H1 (cell line): ENCODE measurements at regions not wholly inside any gene's neighbourhood (a gene's known extent, or its start where the extent isn't known, plus 50 kb on each side); places are given as distances from the start of the nearest gene placed in this dataset.

Source experiments
- CTCF ChIA-PET: fragments of 300-600 bp; sonication (Branson Sonifier 250); formaldehyde crosslinking; loops from one replicate; lab custom pipeline; 2021; ENCODE audit not compliant: partially characterized antibody; lab: Charles Lee
- POLR2A ChIA-PET: fragments of 300-600 bp; sonication (Branson Sonifier 250); formaldehyde crosslinking; loops from one replicate; lab custom pipeline; 2021; ENCODE audit warnings: inconsistent platforms; ENCODE audit not compliant: partially characterized antibody; lab: Charles Lee
- DNase-seq, 2 experiments: peaks; one replicate each; pipeline versions ENCODE4 v3.0.0 to v3.0.0-alpha.2; 2010 to 2022; ENCODE audit warnings: low spot score in 2 of 2, low read depth in 1 of 2, mixed read lengths in 1 of 2
- FAIRE-seq: peaks from 2 replicates; lab custom pipeline; 2011; peaks lifted over from hg19 to GRCh38; lab: Jason Lieb, UNC
- H2AFZ ChIP-seq: 2 replicates; pipeline ENCODE4 v1.8.1; 2012; ENCODE audit warnings: low read length, inconsistent platforms
- H2AK5ac ChIP-seq: 2 replicates; pipeline ENCODE4 v1.6.1; 2013; ENCODE audit warnings: low read depth, low read length
- H2BK120ac ChIP-seq: replicated peaks from 2 replicates; pipeline ENCODE3; 2013; ENCODE audit warnings: low read depth, low read length, inconsistent platforms
- H2BK12ac ChIP-seq: 2 replicates; pipeline ENCODE4 v1.6.1; 2013; ENCODE audit warnings: low read depth, low read length
- H2BK15ac ChIP-seq: 2 replicates; pipeline ENCODE4 v1.6.1; 2013; ENCODE audit warnings: low read length
- H2BK20ac ChIP-seq: 2 replicates; pipeline ENCODE4 v1.6.1; 2013; ENCODE audit warnings: low read length
- H2BK5ac ChIP-seq: 2 replicates; pipeline ENCODE4 v1.6.1; 2013; ENCODE audit warnings: low read depth, low read length
- H3K14ac ChIP-seq: 2 replicates; pipeline ENCODE4 v1.6.1; 2013; ENCODE audit warnings: inconsistent platforms; ENCODE audit not compliant: insufficient read length
- H3K18ac ChIP-seq: 2 replicates; pipeline ENCODE4 v1.6.1; 2013; ENCODE audit warnings: low read length; ENCODE audit errors: extremely low read depth
- H3K23ac ChIP-seq: 2 replicates; pipeline ENCODE4 v1.6.1; 2013; ENCODE audit warnings: inconsistent platforms; ENCODE audit not compliant: insufficient read length
- H3K23me2 ChIP-seq: 2 replicates; pipeline ENCODE4 v1.6.1; 2013; ENCODE audit warnings: low read depth, low read length
- H3K27ac ChIP-seq: 2 replicates; pipeline ENCODE4 v1.6.1; 2011; ENCODE audit warnings: low read depth, low read length, inconsistent platforms
- H3K27me3 ChIP-seq, 4 experiments: replicated peaks in 1 of 4; 1 replicate in 1 of 4; 2 replicates in 3 of 4; pipeline versions ENCODE4 v1.6.1 to v1.8.1; 2011 to 2013; ENCODE audit warnings: low read length in 3 of 4, mild to moderate bottlenecking in 3 of 4, inconsistent platforms in 2 of 4, mixed read lengths in 2 of 4, moderate library complexity in 1 of 4; ENCODE audit not compliant: control insufficient read depth in 3 of 4, insufficient read depth in 3 of 4; ENCODE audit errors: extremely low read depth in 1 of 4
- H3K36me3 ChIP-seq, 4 experiments: 2 replicates each; pipeline versions ENCODE4 v1.6.1 to v1.8.1; 2011 to 2013; ENCODE audit warnings: mild to moderate bottlenecking in 4 of 4, low read length in 3 of 4, moderate library complexity in 2 of 4, control low read depth in 1 of 4, inconsistent platforms in 1 of 4; ENCODE audit not compliant: insufficient read depth in 4 of 4, control insufficient read depth in 2 of 4
- H3K4ac ChIP-seq: replicated peaks from 2 replicates; pipeline ENCODE3; 2013; ENCODE audit warnings: low read length, low read depth, mixed read lengths, inconsistent platforms; ENCODE audit not compliant: insufficient read length
- H3K4me1 ChIP-seq, 4 experiments: replicated peaks in 1 of 4; 1 replicate in 1 of 4; 2 replicates in 3 of 4; pipeline versions ENCODE4 v1.6.1 to v1.8.1; 2011 to 2013; ENCODE audit warnings: low read length in 3 of 4, inconsistent platforms in 2 of 4, mixed read lengths in 1 of 4; ENCODE audit not compliant: insufficient read depth in 4 of 4, control insufficient read depth in 3 of 4
- H3K4me2 ChIP-seq, 2 experiments: 2 replicates each; pipeline versions ENCODE4 v1.6.1 to v1.8.1; 2011 to 2013; ENCODE audit warnings: low read depth in 2 of 2, low read length in 2 of 2, control low read depth in 1 of 2, inconsistent platforms in 1 of 2, mild to moderate bottlenecking in 1 of 2; ENCODE audit not compliant: insufficient read depth in 1 of 2
- H3K4me3 ChIP-seq, 4 experiments: fragments of 200-600, 300-600 bp in 1 of 4; sonication (generic), shearing (Covaris generic), sonication (Bioruptor Twin) in 1 of 4; 2 replicates each; pipeline versions ENCODE4 v1.5.1 to v1.8.1; 2011 to 2016; ENCODE audit warnings: low read length in 4 of 4, low read depth in 3 of 4, control low read depth in 2 of 4, inconsistent platforms in 2 of 4, mild to moderate bottlenecking in 2 of 4, mixed read lengths in 1 of 4, moderate library complexity in 1 of 4; ENCODE audit not compliant: insufficient read depth in 2 of 4; ENCODE audit errors: extremely low read depth in 1 of 4
- H3K56ac ChIP-seq: replicated peaks from 2 replicates; pipeline ENCODE3; 2013; ENCODE audit warnings: low read depth, mild to moderate bottlenecking, mixed read lengths, low read length, inconsistent platforms; ENCODE audit not compliant: insufficient read length
- H3K79me1 ChIP-seq: 2 replicates; pipeline ENCODE4 v1.6.1; 2013; ENCODE audit warnings: low read depth, low read length, control low read depth
- H3K79me2 ChIP-seq, 2 experiments: 2 replicates each; pipeline versions ENCODE4 v1.6.1 to v1.8.1; 2012 to 2013; ENCODE audit warnings: low read length in 2 of 2, mild to moderate bottlenecking in 2 of 2, inconsistent platforms in 1 of 2; ENCODE audit not compliant: insufficient read depth in 2 of 2, control insufficient read depth in 1 of 2
- H3K9ac ChIP-seq, 4 experiments: replicated peaks in 1 of 4; 1 replicate in 1 of 4; 2 replicates in 3 of 4; pipeline versions ENCODE4 v1.6.1 to v1.8.1; 2011 to 2013; ENCODE audit warnings: low read depth in 3 of 4, low read length in 3 of 4, control low read depth in 2 of 4, mild to moderate bottlenecking in 2 of 4, moderate library complexity in 2 of 4, inconsistent platforms in 1 of 4; ENCODE audit errors: extremely low read depth in 1 of 4
- H3K9me3 ChIP-seq, 2 experiments: 2 replicates each; pipeline versions ENCODE4 v1.6.1 to v1.8.1; 2012 to 2013; ENCODE audit warnings: mild to moderate bottlenecking in 2 of 2, moderate library complexity in 2 of 2, control low read depth in 1 of 2, inconsistent platforms in 1 of 2, low read depth in 1 of 2, low read length in 1 of 2, mixed read lengths in 1 of 2; ENCODE audit not compliant: insufficient read depth in 2 of 2
- H4K20me1 ChIP-seq, 2 experiments: replicated peaks in 1 of 2; 2 replicates each; pipeline versions ENCODE3 to v1.8.1; 2011 to 2013; ENCODE audit warnings: inconsistent platforms in 2 of 2, low read length in 2 of 2, mild to moderate bottlenecking in 1 of 2; ENCODE audit not compliant: insufficient read depth in 2 of 2, control insufficient read depth in 1 of 2
- H4K5ac ChIP-seq: 2 replicates; pipeline ENCODE4 v1.6.1; 2013; ENCODE audit warnings: low read length, low read depth, mixed read lengths, inconsistent platforms; ENCODE audit not compliant: insufficient read length
- H4K8ac ChIP-seq: 2 replicates; pipeline ENCODE4 v1.8.0; 2013; ENCODE audit warnings: mild to moderate bottlenecking, moderate library complexity, low read length, inconsistent platforms; ENCODE audit not compliant: insufficient read depth; ENCODE audit errors: extremely low read depth
- H4K91ac ChIP-seq: replicated peaks from 2 replicates; pipeline ENCODE3; 2013; ENCODE audit warnings: low read length, mixed read lengths, inconsistent platforms; ENCODE audit not compliant: insufficient read length
- POLR2AphosphoS5 ChIP-seq: IDR thresholded peaks from 2 replicates; pipeline ENCODE4 v1.6.1; 2011; ENCODE audit warnings: low read depth, low read length
- SIN3A ChIP-seq, 2 experiments: IDR thresholded peaks in 1 of 2; conservative IDR thresholded peaks in 1 of 2; 2 replicates each; pipeline ENCODE4 v1.6.1; 2011 to 2012; ENCODE audit warnings: low read length in 2 of 2, improper control_type of control experiment in 1 of 2, low read depth in 1 of 2, mild to moderate bottlenecking in 1 of 2
- SP4 ChIP-seq: IDR thresholded peaks from 2 replicates; pipeline ENCODE4 v1.6.1; 2012; ENCODE audit warnings: low read length, inconsistent platforms
- WGBS, 2 experiments: shearing (Covaris generic) in 1 of 2; methylation state at CpG; one replicate each; pipeline versions ENCODE4 v1.1.6 to v1.1.7; 2013 to 2015; ENCODE audit warnings: low lambda C conversion rate in 2 of 2, mixed read lengths in 2 of 2, inconsistent platforms in 1 of 2, low coverage in 1 of 2, missing lambda C conversion rate in 1 of 2; ENCODE audit not compliant: insufficient replicate concordance in 2 of 2, insufficient coverage in 1 of 2, insufficient read length in 1 of 2; ENCODE audit errors: extremely low coverage in 1 of 2, missing lambda C conversion rate in 1 of 2; 5-methylcytosine and 5-hydroxymethylcytosine counted together

DNA sequence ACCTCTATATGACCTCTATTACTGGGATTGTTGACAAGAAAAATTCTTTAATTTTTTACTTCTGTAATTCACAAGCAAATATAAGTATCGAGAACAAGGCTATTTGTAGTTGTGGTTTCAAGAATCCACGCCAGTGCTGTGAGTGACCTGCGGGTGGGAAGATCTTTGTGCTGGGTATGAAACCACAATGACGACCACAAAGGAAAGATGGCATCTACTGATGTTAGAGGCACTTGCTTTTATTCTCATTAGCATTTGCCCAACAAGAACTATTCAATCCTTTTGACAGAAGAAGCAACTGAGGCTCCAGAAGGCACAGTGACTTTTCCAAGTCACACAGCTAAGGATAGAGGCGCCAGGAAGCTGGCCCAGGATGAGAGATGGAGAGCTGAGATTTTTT is 1054.9 kb downstream of the TBC1D22A start (continued):
- no peak for TF ChIP-seq SP4

DNA sequence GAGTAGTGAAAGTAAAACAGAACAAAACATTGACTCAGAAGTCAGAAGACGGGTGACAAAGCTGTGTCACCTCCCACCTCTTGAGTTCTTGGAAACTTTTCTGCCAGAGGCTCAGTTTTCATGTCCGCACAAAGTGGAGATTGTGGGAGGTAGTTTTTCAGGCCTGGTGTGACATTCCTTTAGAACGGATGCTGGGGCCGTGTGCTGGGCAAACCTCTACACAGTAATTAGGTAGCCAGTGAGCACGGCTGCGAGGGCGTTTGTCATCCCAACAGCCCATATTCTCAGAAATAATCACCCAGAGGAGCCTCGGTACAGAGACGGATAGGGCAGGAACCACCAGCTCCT is 1054.4 kb downstream of the TBC1D22A start:
- H3K27ac ChIP-seq: no peak overlapping the region
- no peak overlapping the region for H3K23ac ChIP-seq
- H3K56ac ChIP-seq: no peak overlapping the region
- no peak overlapping the region for H2BK120ac ChIP-seq
- no peak overlapping the region for H2BK20ac ChIP-seq
- H3K18ac ChIP-seq: no peak overlapping the region
- H4K5ac ChIP-seq: no peak overlapping the region
- H3K79me1 ChIP-seq: no peaks in the 10 kb centered on the region
- H4K8ac ChIP-seq: no peak overlapping the region
- H3K14ac ChIP-seq: no peak overlapping the region
- H2AK5ac ChIP-seq: no peak overlapping the region
- H3K36me3 ChIP-seq: peaks cover 0 to 3% (median 0%) of the 10 kb centered on the region in 4 experiments; a peak in 1 of 8 replicates
- 93% methylated on average over 9 of the region's 9 CpGs; no CpG with 5 or more reads in 1 of the 2 experiments for WGBS, 2 experiments
- H3K9ac ChIP-seq: no peak overlapping the region
- no peak overlapping the region for H2BK12ac ChIP-seq
- H3K23me2 ChIP-seq: peaks cover 5% of the 10 kb centered on the region; the same call in 1 of the 2 replicates
- no peak overlapping the region for H3K4me2 ChIP-seq
- no peak overlapping the region for H2AFZ ChIP-seq
- H2BK15ac ChIP-seq: no peak overlapping the region
- H4K20me1 ChIP-seq: peaks cover 0 to 1% of the 10 kb centered on the region in 2 experiments
- no peak overlapping the region for H4K91ac ChIP-seq
- no peak overlapping the region for H2BK5ac ChIP-seq
- no peaks in the 10 kb centered on the region for H3K4me1 ChIP-seq
- FAIRE-seq (no peak), DNase-seq (no peak)
- ChIA-PET CTCF (no interaction called here), POLR2A (no interaction called here)
- no peaks in the 10 kb centered on the region for H3K27me3 ChIP-seq
- no peaks in the 10 kb centered on the region for H3K79me2 ChIP-seq
- H3K4me3 ChIP-seq: no peak overlapping the region
- no peak overlapping the region for H3K4ac ChIP-seq
- H3K9me3 ChIP-seq: peaks cover 5 to 6% of the 10 kb centered on the region in 2 experiments
- TF ChIP-seq POLR2AphosphoS5 (no peak), SIN3A (conservative IDR thresholded peaks at IDR 0.05 in 1 of 2, IDR thresholded peaks at IDR 0.05 in 1 of 2; ENCODE audit: low read depth in 1 of 2, low read length in 2 of 2) (no peak)
